ENCODE measurements at regions not wholly inside any gene's neighbourhood (a gene's known extent, or its start where the extent isn't known, plus 50 kb on each side); places are given as distances from the start of the nearest gene placed in this dataset.

- Histone ChIP-seq H4K20me1 (ENCODE audit: insufficient read depth) (no peaks in the 10 kb centered on the region), H3K9me3 (ENCODE audit: low read length) (no peaks in the 10 kb centered on the region), H2AFZ (ENCODE audit: low read depth, low read length) (no peak overlapping the region), H3K9ac (ENCODE audit: low read length) (no peak overlapping the region), H3K27me3 (ENCODE audit: insufficient read depth, low read depth, low read length) (peaks cover 37% of the 10 kb centered on the region), H3K36me3 (ENCODE audit: insufficient read depth, low read length) (no peaks in the 10 kb centered on the region), H3K27ac (ENCODE audit: low read length) (no peak overlapping the region), H3K4me2 (ENCODE audit: low read length) (no peak overlapping the region), H3K4me3 (ENCODE audit: low read length) (no peak overlapping the region), H3K9me2 (ENCODE audit: insufficient read depth, low read length) (no peaks in the 10 kb centered on the region), H3K79me2 (replicated peaks; ENCODE audit: insufficient read depth, low read length) (no peaks in the 10 kb centered on the region), H3F3A (ENCODE audit: insufficient read depth, low read length, poor library complexity, severe bottlenecking) (no peaks in the 10 kb centered on the region)
- TF ChIP-seq EP300 (conservative IDR thresholded peaks at IDR 0.05; ENCODE audit: poor library complexity, severe bottlenecking) (no peak), TAF1 (IDR thresholded peaks at IDR 0.05; ENCODE audit: low read depth) (no peak), REST (IDR thresholded peaks at IDR 0.05; ENCODE audit: borderline replicate concordance) (no peak), CTCF (IDR thresholded peaks at IDR 0.05; ENCODE audit: poor library complexity, severe bottlenecking) (no peak), RAD21 (conservative IDR thresholded peaks at IDR 0.05) (no peak), EZH2 (IDR thresholded peaks at IDR 0.05; ENCODE audit: borderline replicate concordance, insufficient read depth, low read length, poor library complexity, severe bottlenecking) (no peak), POLR2AphosphoS5 (IDR thresholded peaks at IDR 0.05) (no peak), MXI1 (conservative IDR thresholded peaks at IDR 0.05; ENCODE audit: poor library complexity, severe bottlenecking) (no peak), SMC3 (conservative IDR thresholded peaks at IDR 0.05; ENCODE audit: poor library complexity) (no peak)
Observed at GRCh38 chr14:36465178-36465577, 54.9 kb downstream of the NKX2-1 start.

- Histone ChIP-seq H3K4me3 (ENCODE audit: low read length) (no peak overlapping the region), H4K20me1 (ENCODE audit: insufficient read depth) (no peaks in the 10 kb centered on the region), H2AFZ (ENCODE audit: low read depth, low read length) (no peak overlapping the region), H3K9me2 (ENCODE audit: insufficient read depth, low read length) (no peaks in the 10 kb centered on the region), H3K36me3 (ENCODE audit: insufficient read depth, low read length) (no peaks in the 10 kb centered on the region), H3K27ac (ENCODE audit: low read length) (no peak overlapping the region), H3F3A (ENCODE audit: insufficient read depth, low read length, poor library complexity, severe bottlenecking) (no peaks in the 10 kb centered on the region), H3K4me2 (ENCODE audit: low read length) (no peak overlapping the region), H3K79me2 (replicated peaks; ENCODE audit: insufficient read depth, low read length) (no peaks in the 10 kb centered on the region), H3K9ac (ENCODE audit: low read length) (no peak overlapping the region), H3K27me3 (ENCODE audit: insufficient read depth, low read depth, low read length) (peaks cover 50% of the 10 kb centered on the region), H3K9me3 (ENCODE audit: low read length) (no peaks in the 10 kb centered on the region)
- TF ChIP-seq MXI1 (conservative IDR thresholded peaks at IDR 0.05; ENCODE audit: poor library complexity, severe bottlenecking) (no peak), EZH2 (IDR thresholded peaks at IDR 0.05; ENCODE audit: borderline replicate concordance, insufficient read depth, low read length, poor library complexity, severe bottlenecking) (no peak), RAD21 (conservative IDR thresholded peaks at IDR 0.05) (no peak), CTCF (IDR thresholded peaks at IDR 0.05; ENCODE audit: poor library complexity, severe bottlenecking) (no peak), TAF1 (IDR thresholded peaks at IDR 0.05; ENCODE audit: low read depth) (no peak), EP300 (conservative IDR thresholded peaks at IDR 0.05; ENCODE audit: poor library complexity, severe bottlenecking) (no peak), POLR2AphosphoS5 (IDR thresholded peaks at IDR 0.05) (no peak), REST (IDR thresholded peaks at IDR 0.05; ENCODE audit: borderline replicate concordance) (no peak), SMC3 (conservative IDR thresholded peaks at IDR 0.05; ENCODE audit: poor library complexity) (no peak)
Observed at GRCh38 chr14:36462890-36463289, 57.1 kb downstream of the NKX2-1 start.
